Duodenal mucosa (tissue), 2 donors: ENCODE measurements at regions not wholly inside any gene's neighbourhood (a gene's known extent, or its start where the extent isn't known, plus 50 kb on each side); places are given as distances from the start of the nearest gene placed in this dataset.

ENCODE experiments used
- H3K27ac ChIP-seq: one replicate; pipeline ENCODE4 v1.7.0; 2013; ENCODE audit warnings: low read depth, low read length
- H3K27me3 ChIP-seq, 2 donors: one replicate each; pipeline ENCODE4 v1.7.0; 2013; ENCODE audit warnings: low read length in 2 of 2, control low read depth in 1 of 2; ENCODE audit not compliant: insufficient read depth in 2 of 2, control insufficient read depth in 1 of 2
- H3K36me3 ChIP-seq, 2 donors: one replicate each; pipeline ENCODE4 v1.7.0; 2013; ENCODE audit warnings: low read length in 2 of 2, control low read depth in 1 of 2; ENCODE audit not compliant: insufficient read depth in 2 of 2, control insufficient read depth in 1 of 2
- H3K4me1 ChIP-seq, 2 donors: one replicate each; pipeline ENCODE4 v1.7.0; 2013; ENCODE audit warnings: low read length in 2 of 2, control low read depth in 1 of 2; ENCODE audit not compliant: insufficient read depth in 2 of 2, control insufficient read depth in 1 of 2
- H3K4me3 ChIP-seq, 2 donors: one replicate each; pipeline ENCODE4 v1.7.0; 2013; ENCODE audit warnings: low read length in 2 of 2, low read depth in 1 of 2
- H3K9ac ChIP-seq, 2 donors: one replicate each; pipeline ENCODE4 v1.7.0; 2013; ENCODE audit warnings: low read length in 2 of 2, low read depth in 1 of 2
- H3K9me3 ChIP-seq, 2 donors: one replicate each; pipeline ENCODE4 v1.7.0; 2013; ENCODE audit warnings: low read length in 2 of 2, control low read depth in 1 of 2; ENCODE audit not compliant: control insufficient read depth in 1 of 2

- Histone ChIP-seq H3K9me3 (no peaks in the 10 kb centered on the region), H3K9ac (no peak overlapping the region), H3K27ac (no peak overlapping the region), H3K36me3 (no peaks in the 10 kb centered on the region), H3K4me1 (no peaks in the 10 kb centered on the region), H3K4me3 (peak overlapping the region in 1 of 2 donors; percentile 33), H3K27me3 (no peaks in the 10 kb centered on the region)
These were observed 66.8 kb upstream of the ATP11B start for GRCh38 chr3:182726258-182727142.

GRCh38 chr3:182728238-182728637 lies 65.1 kb upstream of the ATP11B start:
- H3K9me3 ChIP-seq = no peaks in the 10 kb centered on the region
- H3K36me3 ChIP-seq = no peaks in the 10 kb centered on the region
- H3K27ac ChIP-seq = no peak overlapping the region
- no peaks in the 10 kb centered on the region for H3K4me1 ChIP-seq
- H3K27me3 ChIP-seq = no peaks in the 10 kb centered on the region
- no peak overlapping the region for H3K4me3 ChIP-seq
- no peak overlapping the region for H3K9ac ChIP-seq

GRCh38 chr3:182729903-182730674 lies 63.2 kb upstream of the ATP11B start:
- peak overlapping the region in 1 of 2 donors; percentile 43 for H3K4me3 ChIP-seq
- no peaks in the 10 kb centered on the region for H3K36me3 ChIP-seq
- no peaks in the 10 kb centered on the region for H3K9me3 ChIP-seq
- no peak overlapping the region for H3K9ac ChIP-seq
- H3K27me3 ChIP-seq = no peaks in the 10 kb centered on the region
- H3K27ac ChIP-seq = no peak overlapping the region
- H3K4me1 ChIP-seq = no peaks in the 10 kb centered on the region

GRCh38 chr3:182730675-182731042 lies 62.6 kb upstream of the ATP11B start:
- Histone ChIP-seq H3K27me3 (no peaks in the 10 kb centered on the region), H3K4me1 (no peaks in the 10 kb centered on the region), H3K36me3 (no peaks in the 10 kb centered on the region), H3K4me3 (peak overlapping the region; percentile 4 to 43), H3K9ac (no peak overlapping the region), H3K27ac (no peak overlapping the region), H3K9me3 (no peaks in the 10 kb centered on the region)

GRCh38 chr3:182731764-182732163 lies 61.5 kb upstream of the ATP11B start:
- no peak overlapping the region for H3K4me3 ChIP-seq
- H3K27me3 ChIP-seq = no peaks in the 10 kb centered on the region
- no peak overlapping the region for H3K27ac ChIP-seq
- H3K36me3 ChIP-seq = no peaks in the 10 kb centered on the region
- no peaks in the 10 kb centered on the region for H3K4me1 ChIP-seq
- no peak overlapping the region for H3K9ac ChIP-seq
- no peaks in the 10 kb centered on the region for H3K9me3 ChIP-seq

GRCh38 chr3:182732232-182733015 lies 60.9 kb upstream of the ATP11B start:
- H3K4me3 ChIP-seq = no peak overlapping the region
- no peaks in the 10 kb centered on the region for H3K4me1 ChIP-seq
- no peaks in the 10 kb centered on the region for H3K27me3 ChIP-seq
- no peaks in the 10 kb centered on the region for H3K36me3 ChIP-seq
- H3K9me3 ChIP-seq = no peaks in the 10 kb centered on the region
- H3K9ac ChIP-seq = no peak overlapping the region
- no peak overlapping the region for H3K27ac ChIP-seq

GRCh38 chr3:182735672-182736071 lies 57.6 kb upstream of the ATP11B start:
- no peak overlapping the region for H3K9ac ChIP-seq
- H3K36me3 ChIP-seq = no peaks in the 10 kb centered on the region
- H3K27ac ChIP-seq = no peak overlapping the region
- H3K4me1 ChIP-seq = peaks cover 12 to 13% of the 10 kb centered on the region in 2 donors
- H3K27me3 ChIP-seq = peaks cover 0 to 2% of the 10 kb centered on the region in 2 donors
- no peaks in the 10 kb centered on the region for H3K9me3 ChIP-seq
- no peak overlapping the region for H3K4me3 ChIP-seq

GRCh38 chr3:182737825-182738224 lies 55.5 kb upstream of the ATP11B start:
- Histone ChIP-seq H3K9ac (no peak overlapping the region), H3K4me1 (peaks cover 13 to 16% of the 10 kb centered on the region in 2 donors), H3K4me3 (no peak overlapping the region), H3K27me3 (peaks cover 0 to 2% of the 10 kb centered on the region in 2 donors), H3K9me3 (no peaks in the 10 kb centered on the region), H3K36me3 (no peaks in the 10 kb centered on the region), H3K27ac (no peak overlapping the region)

GRCh38 chr3:182738583-182739411 lies 54.5 kb upstream of the ATP11B start:
- no peaks in the 10 kb centered on the region for H3K36me3 ChIP-seq
- no peaks in the 10 kb centered on the region for H3K9me3 ChIP-seq
- H3K9ac ChIP-seq = peak overlapping the region in 1 of 2 donors; percentile 35
- H3K27ac ChIP-seq = peak overlapping the region; percentile 17
- H3K4me3 ChIP-seq = no peak overlapping the region
- H3K4me1 ChIP-seq = peaks cover 16 to 18% of the 10 kb centered on the region in 2 donors
- peaks cover 0 to 2% of the 10 kb centered on the region in 2 donors for H3K27me3 ChIP-seq
